Right lobe of liver (tissue), 4 donors: ENCODE measurements at regions not wholly inside any gene's neighbourhood (a gene's known extent, or its start where the extent isn't known, plus 50 kb on each side); places are given as distances from the start of the nearest gene placed in this dataset.

ENCODE experiments used
- POLR2A ChIP-seq: fragments of 450-650 bp; IDR thresholded peaks from one replicate; pipeline ENCODE4 v1.6.1; 2017; ENCODE audit warnings: antibody characterized with exemption, mild to moderate bottlenecking
- TF ChIP-seq, protein P1 (sequence below), 4 donors: fragments of 200-600 bp in 3 of 4; fragments of 450-650 bp in 1 of 4; IDR thresholded peaks; one replicate each; pipeline versions ENCODE4 v1.5.1 to v1.8.0; 2016 to 2022; ENCODE audit warnings: antibody characterized with exemption in 4 of 4, mild to moderate bottlenecking in 2 of 4
- donor health status: DM: no; HTN: no; CAD: no.
- donor health status: DM: no; HTN: no; CAD: no.
- donor health status: DM: no; HTN: yes; CAD: no.

DNA sequence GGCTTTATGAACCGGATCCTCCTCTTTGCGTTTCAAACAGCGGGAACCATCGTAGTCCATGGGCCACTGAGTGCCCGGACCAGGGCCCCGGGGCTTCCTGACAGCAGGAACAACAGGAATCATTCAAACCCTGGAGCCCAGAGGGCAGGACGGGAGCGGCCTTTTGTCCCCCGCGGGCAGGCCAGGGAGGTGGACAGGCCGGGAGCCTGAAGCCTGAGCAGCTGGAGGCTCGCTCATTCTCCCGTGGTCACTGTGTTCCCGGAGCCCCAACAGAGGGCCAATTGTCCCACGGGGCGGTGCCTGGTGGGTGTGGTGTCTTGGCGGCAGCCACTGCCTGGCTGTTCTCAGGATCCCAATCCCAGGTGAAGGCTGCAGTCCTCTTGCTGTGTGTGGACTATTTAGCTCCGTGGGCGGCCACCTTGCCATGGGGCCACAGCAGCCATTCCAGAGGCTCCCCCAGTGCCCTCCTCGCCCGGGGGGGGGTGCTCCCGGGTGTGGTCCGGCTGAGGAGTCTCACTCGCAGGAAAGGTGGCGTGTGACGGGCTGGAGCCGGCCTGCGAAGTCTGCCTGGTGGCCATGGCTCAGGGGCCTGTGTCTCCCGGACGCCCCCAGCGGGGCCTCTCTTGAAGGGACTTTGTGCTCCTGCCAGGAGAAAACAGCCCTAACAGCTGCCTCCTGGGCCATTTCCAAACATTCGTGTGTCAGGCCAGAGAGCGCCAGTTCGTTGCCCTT, 77.2 kb upstream of the BHLHE23 start:
- TF ChIP-seq, protein P1, sequence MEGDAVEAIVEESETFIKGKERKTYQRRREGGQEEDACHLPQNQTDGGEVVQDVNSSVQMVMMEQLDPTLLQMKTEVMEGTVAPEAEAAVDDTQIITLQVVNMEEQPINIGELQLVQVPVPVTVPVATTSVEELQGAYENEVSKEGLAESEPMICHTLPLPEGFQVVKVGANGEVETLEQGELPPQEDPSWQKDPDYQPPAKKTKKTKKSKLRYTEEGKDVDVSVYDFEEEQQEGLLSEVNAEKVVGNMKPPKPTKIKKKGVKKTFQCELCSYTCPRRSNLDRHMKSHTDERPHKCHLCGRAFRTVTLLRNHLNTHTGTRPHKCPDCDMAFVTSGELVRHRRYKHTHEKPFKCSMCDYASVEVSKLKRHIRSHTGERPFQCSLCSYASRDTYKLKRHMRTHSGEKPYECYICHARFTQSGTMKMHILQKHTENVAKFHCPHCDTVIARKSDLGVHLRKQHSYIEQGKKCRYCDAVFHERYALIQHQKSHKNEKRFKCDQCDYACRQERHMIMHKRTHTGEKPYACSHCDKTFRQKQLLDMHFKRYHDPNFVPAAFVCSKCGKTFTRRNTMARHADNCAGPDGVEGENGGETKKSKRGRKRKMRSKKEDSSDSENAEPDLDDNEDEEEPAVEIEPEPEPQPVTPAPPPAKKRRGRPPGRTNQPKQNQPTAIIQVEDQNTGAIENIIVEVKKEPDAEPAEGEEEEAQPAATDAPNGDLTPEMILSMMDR (IDR thresholded peaks at IDR 0.05) = no peak
- TF ChIP-seq POLR2A = no peak
